ENCODE measurements at regions not wholly inside any gene's neighbourhood (a gene's known extent, or its start where the extent isn't known, plus 50 kb on each side); places are given as distances from the start of the nearest gene placed in this dataset.
"Not testable (repeated sequence)": the region's sequence is repeated elsewhere in the genome, so short reads cannot be mapped to it uniquely, and the experiment has no call there.

GRCh38 chr15:20294651-20295237 lies 246.9 kb downstream of the GOLGA6L6 start:
- H3K4me3 ChIP-seq: no peak overlapping the region
- H3K36me3 ChIP-seq: no peaks in the 10 kb centered on the region
- no peak for TF ChIP-seq POLR2AphosphoS5 (IDR thresholded peaks at IDR 0.05)
- no peak for TF ChIP-seq POLR2A (IDR thresholded peaks at IDR 0.05)
- TF ChIP-seq CTCF (IDR thresholded peaks at IDR 0.05): no peak
- no peak for TF ChIP-seq EP300 (IDR thresholded peaks at IDR 0.05)
- peaks cover 0 to 14% (median 0%) of the 10 kb centered on the region in 4 donors for H3K9me3 ChIP-seq
- no peaks in the 10 kb centered on the region for H3K4me1 ChIP-seq
- no peak overlapping the region for H3K27ac ChIP-seq
- H3K27me3 ChIP-seq: no peaks in the 10 kb centered on the region
- ATAC-seq (ENCODE audit: low FRiP score in 2 of 2) (peak; percentile 53 to 67), DNase-seq (peak; percentile 25 to 92)
- WGBS, 2 donors: 75 to 76% methylated on average over 63 to 68 of the region's 80 CpGs

DNA sequence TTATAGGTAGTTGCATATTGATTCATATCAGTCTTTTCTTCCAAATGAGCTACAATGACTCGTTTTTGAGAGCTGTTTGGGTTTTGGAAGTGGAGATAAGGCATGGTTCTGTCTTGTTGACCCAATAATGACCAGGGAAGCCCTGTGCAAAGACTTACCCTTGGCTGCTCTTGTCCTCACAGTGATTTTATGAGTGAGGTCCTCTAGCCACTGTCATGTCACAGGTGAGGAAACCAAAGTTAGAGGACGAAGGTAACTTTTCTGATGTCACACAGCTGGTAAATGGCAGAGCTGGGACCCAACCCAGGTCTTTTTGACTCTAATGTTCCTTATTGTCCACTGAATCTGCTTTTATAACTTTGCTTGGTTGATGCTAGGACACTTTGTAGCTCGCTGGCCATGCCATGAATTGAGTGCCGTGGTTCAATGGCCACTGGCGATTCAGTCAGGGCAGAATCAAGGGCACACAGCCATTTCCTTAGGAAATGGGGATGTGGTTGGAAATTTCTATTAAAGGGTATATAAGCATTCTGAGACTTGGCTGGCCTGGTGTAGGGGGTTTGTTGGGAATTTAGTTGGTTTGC lies 249.1 kb downstream of the GOLGA6L6 start:
- peaks cover 0 to 14% (median 0%) of the 10 kb centered on the region in 4 donors for H3K9me3 ChIP-seq

DNA sequence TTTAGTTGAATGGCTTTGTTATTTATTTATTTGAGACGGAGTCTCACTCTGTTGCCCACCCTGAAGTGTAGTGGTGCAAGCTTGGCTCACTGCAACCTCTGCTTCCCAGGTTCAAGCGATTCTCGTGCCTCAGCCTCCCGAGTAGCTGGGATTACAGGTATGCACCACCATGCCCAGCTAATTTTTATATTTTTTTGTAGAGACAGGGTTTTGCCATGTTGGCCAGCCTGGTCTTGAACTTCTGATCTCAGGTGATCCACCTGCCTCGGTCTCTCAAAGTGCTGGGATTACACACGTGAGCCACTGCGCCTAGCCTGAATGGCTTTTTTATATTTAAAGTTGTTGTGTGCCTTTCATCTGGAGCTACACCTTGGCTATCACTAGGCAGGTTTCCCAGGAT lies 250.0 kb downstream of the GOLGA6L6 start:
- H3K27ac ChIP-seq; H3K4me3 ChIP-seq; H3K36me3 ChIP-seq; ATAC-seq (ENCODE audit: low FRiP score in 2 of 2); H3K27me3 ChIP-seq; H3K4me1 ChIP-seq: not testable (repeated sequence)
- 79 to 83% methylated on average over 7 of the region's 7 CpGs for WGBS, 2 donors
- DNase-seq: peak in 1 of 2 donors; percentile 14
- H3K9me3 ChIP-seq: peaks cover 0 to 14% (median 0%) of the 10 kb centered on the region in 4 donors

More for the DNA sequence above, 249.1 kb downstream of the GOLGA6L6 start:
- H3K27ac ChIP-seq; ATAC-seq (ENCODE audit: low FRiP score in 2 of 2); H3K4me1 ChIP-seq; H3K27me3 ChIP-seq; H3K4me3 ChIP-seq; H3K36me3 ChIP-seq: not testable (repeated sequence)
- peak in 1 of 2 donors; percentile 16 for DNase-seq
- WGBS, 2 donors: 58 to 59% methylated on average over 5 of the region's 5 CpGs

- DNase-seq: peak in 1 of 2 donors; percentile 18
- WGBS, 2 donors: 79 to 82% methylated on average over 11 of the region's 11 CpGs
- peaks cover 0 to 10% (median 0%) of the 10 kb centered on the region in 4 donors for H3K9me3 ChIP-seq
- not testable (repeated sequence) for H3K27ac ChIP-seq; H3K36me3 ChIP-seq; H3K4me3 ChIP-seq; ATAC-seq (ENCODE audit: low FRiP score in 2 of 2); H3K27me3 ChIP-seq; H3K4me1 ChIP-seq
Observed at GRCh38 chr15:20290606-20291005, 251.0 kb downstream of the GOLGA6L6 start.

DNA sequence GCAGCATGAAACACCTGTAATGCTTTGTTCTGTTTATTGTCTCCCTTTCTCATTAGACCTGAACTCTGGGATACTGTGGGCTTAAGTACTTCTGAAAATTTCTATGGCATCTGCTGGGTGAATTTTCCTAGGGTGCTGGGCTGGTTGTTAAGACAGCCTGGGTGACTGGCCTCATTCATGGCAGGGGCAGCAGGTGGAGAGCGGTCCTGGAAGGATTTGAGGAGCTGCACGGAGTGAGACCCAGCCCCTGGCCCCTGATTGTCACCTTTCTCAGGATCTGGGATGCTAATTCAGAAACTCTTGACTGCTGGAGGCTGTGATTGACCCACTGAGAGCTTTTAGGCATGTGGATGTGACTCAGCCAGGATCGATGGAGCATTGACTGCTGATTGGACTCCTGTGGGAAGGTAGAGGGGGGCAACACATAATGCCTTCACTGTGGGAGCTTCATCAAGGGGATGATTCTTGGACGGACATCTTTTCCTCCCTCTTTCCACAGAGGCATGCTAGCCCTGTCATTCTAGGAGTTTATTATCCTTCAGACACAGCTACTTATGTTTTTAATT lies 252.0 kb downstream of the GOLGA6L6 start:
- H3K4me1 ChIP-seq; ATAC-seq (ENCODE audit: low FRiP score in 2 of 2); H3K9me3 ChIP-seq; H3K27me3 ChIP-seq; H3K36me3 ChIP-seq; H3K27ac ChIP-seq; DNase-seq; H3K4me3 ChIP-seq: not testable (repeated sequence)
- 69 to 78% methylated on average over 2 to 4 of the region's 4 CpGs for WGBS, 2 donors

DNA sequence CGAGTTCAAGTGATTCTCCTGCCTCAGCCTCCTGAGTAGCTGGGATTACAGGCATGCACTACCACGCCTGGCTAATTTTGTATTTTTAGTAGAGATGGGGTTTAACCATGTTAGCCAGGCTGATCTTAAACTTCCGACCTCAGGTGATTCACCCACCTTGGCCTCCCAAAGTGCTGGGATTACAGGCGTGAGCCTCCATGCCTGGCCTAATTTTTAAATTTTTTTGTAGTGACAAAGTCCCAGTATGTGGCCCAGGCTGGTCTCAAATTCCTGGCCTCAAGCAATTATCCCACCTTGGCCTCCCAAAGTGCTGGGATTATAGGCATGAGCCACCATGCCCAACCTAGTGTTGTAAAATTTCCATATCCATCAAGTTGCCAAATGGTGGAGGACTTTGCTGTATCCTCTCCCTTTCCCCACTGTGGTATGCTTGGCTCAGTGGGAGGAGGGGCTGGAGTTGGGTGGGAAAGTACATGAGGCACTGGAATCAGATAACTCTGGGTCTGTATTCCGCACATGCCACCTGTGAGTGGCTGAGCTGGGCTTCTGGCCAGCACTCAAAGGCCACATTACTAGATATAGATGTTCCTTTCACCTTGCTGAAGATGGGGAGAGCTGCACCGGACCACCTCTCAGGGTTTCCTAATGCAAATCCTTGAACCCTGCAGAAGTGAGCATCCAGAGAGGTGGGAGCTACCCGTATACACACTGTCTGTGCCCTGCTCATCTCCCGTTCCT lies 252.6 kb downstream of the GOLGA6L6 start:
- WGBS, 2 donors: 74 to 75% methylated on average over 8 of the region's 8 CpGs
- H3K4me1 ChIP-seq; H3K4me3 ChIP-seq; H3K9me3 ChIP-seq; ATAC-seq (ENCODE audit: low FRiP score in 2 of 2); H3K27me3 ChIP-seq; H3K27ac ChIP-seq; H3K36me3 ChIP-seq: not testable (repeated sequence)
- DNase-seq: peak in 1 of 2 donors; percentile 20

- DNase-seq; H3K4me1 ChIP-seq; H3K4me3 ChIP-seq; H3K27me3 ChIP-seq; ATAC-seq (ENCODE audit: low FRiP score in 2 of 2); H3K27ac ChIP-seq; H3K36me3 ChIP-seq: not testable (repeated sequence)
- peaks cover 0 to 13% (median 0%) of the 10 kb centered on the region in 4 donors for H3K9me3 ChIP-seq
- WGBS, 2 donors: 42 to 67% methylated on average over 2 of the region's 2 CpGs
Observed at GRCh38 chr15:20286559-20286958, 255.0 kb downstream of the GOLGA6L6 start.

GRCh38 chr15:20285696-20286300 lies 255.8 kb downstream of the GOLGA6L6 start:
- H3K4me1 ChIP-seq; ATAC-seq (ENCODE audit: low FRiP score in 2 of 2); H3K27me3 ChIP-seq; H3K36me3 ChIP-seq; H3K27ac ChIP-seq; H3K4me3 ChIP-seq: not testable (repeated sequence)
- peak in 1 of 2 donors; percentile 17 for DNase-seq
- 44 to 64% methylated on average over 5 of the region's 5 CpGs for WGBS, 2 donors
- H3K9me3 ChIP-seq: peaks cover 0 to 20% (median 0%) of the 10 kb centered on the region in 4 donors

- H3K36me3 ChIP-seq; H3K27me3 ChIP-seq; H3K4me3 ChIP-seq; H3K4me1 ChIP-seq; H3K27ac ChIP-seq; ATAC-seq (ENCODE audit: low FRiP score in 2 of 2): not testable (repeated sequence)
- peak in 1 of 2 donors; percentile 19 for DNase-seq
- peaks cover 0 to 25% (median 0%) of the 10 kb centered on the region in 4 donors for H3K9me3 ChIP-seq
- 50 to 61% methylated on average over 3 of the region's 3 CpGs for WGBS, 2 donors
Observed at GRCh38 chr15:20284891-20285535, 256.6 kb downstream of the GOLGA6L6 start.

DNA sequence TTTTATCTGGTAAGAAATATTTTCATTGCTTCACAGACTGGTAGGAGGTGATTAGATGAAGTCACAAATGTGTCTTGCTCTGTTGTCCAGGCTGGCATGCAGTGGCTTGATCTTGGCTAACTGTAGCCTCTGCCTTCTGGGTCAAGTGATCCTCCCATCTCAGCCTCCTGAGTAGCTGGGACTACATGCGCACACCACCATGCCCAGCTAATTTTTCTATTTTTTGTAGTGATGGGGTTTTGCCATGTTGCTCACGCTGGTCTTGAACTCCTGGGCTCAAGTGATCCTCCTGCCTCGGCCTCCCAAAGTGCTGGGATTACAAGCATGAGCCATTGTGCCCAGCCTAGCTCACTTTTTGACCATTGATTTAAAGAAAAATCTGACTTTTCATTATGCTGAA lies 257.9 kb downstream of the GOLGA6L6 start:
- not testable (repeated sequence) for ATAC-seq (ENCODE audit: low FRiP score in 2 of 2); H3K36me3 ChIP-seq; H3K27ac ChIP-seq; H3K4me3 ChIP-seq; DNase-seq; H3K27me3 ChIP-seq; H3K4me1 ChIP-seq
- peaks cover 0 to 25% (median 0%) of the 10 kb centered on the region in 4 donors for H3K9me3 ChIP-seq
- 57 to 62% methylated on average over 3 of the region's 3 CpGs for WGBS, 2 donors

All from upper lobe of left lung (tissue), 6 donors.